Left lung (tissue), 4 donors: ENCODE measurements at regions not wholly inside any gene's neighbourhood (a gene's known extent, or its start where the extent isn't known, plus 50 kb on each side); places are given as distances from the start of the nearest gene placed in this dataset.

Experiments
- ATAC-seq: fragments of 200-7000 bp; cut with Tn5 transposase; one replicate; pipeline ENCODE4 v1.9.1; 2020; ENCODE audit warnings: moderate library complexity
- DNase-seq, 4 donors: peaks; one replicate each; pipeline ENCODE4 v3.0.0-alpha.2; 2013 to 2020
- H3K27ac ChIP-seq, 2 donors: fragments of 200-600 bp; sonication (generic) in 1 of 2; one replicate each; pipeline versions ENCODE4 v1.5.0 to v1.8.0; 2020 to 2021
- H3K27me3 ChIP-seq, 2 donors: fragments of 200-600 bp; sonication (generic) in 1 of 2; one replicate each; pipeline versions ENCODE4 v1.5.0 to v1.8.0; 2020 to 2021
- H3K36me3 ChIP-seq, 2 donors: fragments of 200-600 bp; sonication (generic) in 1 of 2; one replicate each; pipeline versions ENCODE4 v1.5.0 to v1.8.0; 2020 to 2021
- H3K4me1 ChIP-seq, 2 donors: fragments of 200-600 bp; one replicate each; pipeline ENCODE4 v1.8.0; 2021
- H3K4me3 ChIP-seq, 2 donors: fragments of 200-600 bp; sonication (generic) in 1 of 2; one replicate each; pipeline versions ENCODE4 v1.5.0 to v1.8.0; 2020 to 2021; ENCODE audit warnings: mild to moderate bottlenecking in 1 of 2
- H3K9me3 ChIP-seq, 2 donors: fragments of 200-600 bp; sonication (generic) in 1 of 2; one replicate each; pipeline versions ENCODE4 v1.5.0 to v1.8.0; 2020 to 2021
- CTCF ChIP-seq, 2 donors: fragments of 200-600 bp; sonication (generic) in 1 of 2; IDR thresholded peaks; one replicate each; pipeline versions ENCODE4 v1.5.0 to v1.8.0; 2021; ENCODE audit warnings: antibody characterized with exemption in 2 of 2
- intact Hi-C, 2 donors: fragments of 100-400 bp; cut with DNase I; formaldehyde crosslinking; loops; one replicate each; pipeline versions ENCODE4 v1.11.2 to v1.14.2; 2022
- donor health status: DM: no; HTN: yes; CAD: no.
- donor health status: DM: no; HTN: no; CAD: no.

GRCh38 chr21:17089091-17089491 lies 423.8 kb upstream of the CXADR start:
- peaks cover 0 to 7% of the 10 kb centered on the region in 2 donors for H3K9me3 ChIP-seq
- H3K4me3 ChIP-seq: no peak overlapping the region
- H3K4me1 ChIP-seq: no peaks in the 10 kb centered on the region
- peak in 2 of 4 donors; percentile 24 to 27 for DNase-seq
- H3K27me3 ChIP-seq: no peaks in the 10 kb centered on the region
- intact Hi-C loops: no loop called here
- TF ChIP-seq CTCF (IDR thresholded peaks at IDR 0.05): no peak
- H3K27ac ChIP-seq: no peak overlapping the region
- H3K36me3 ChIP-seq: no peaks in the 10 kb centered on the region
- no peak for ATAC-seq

DNA sequence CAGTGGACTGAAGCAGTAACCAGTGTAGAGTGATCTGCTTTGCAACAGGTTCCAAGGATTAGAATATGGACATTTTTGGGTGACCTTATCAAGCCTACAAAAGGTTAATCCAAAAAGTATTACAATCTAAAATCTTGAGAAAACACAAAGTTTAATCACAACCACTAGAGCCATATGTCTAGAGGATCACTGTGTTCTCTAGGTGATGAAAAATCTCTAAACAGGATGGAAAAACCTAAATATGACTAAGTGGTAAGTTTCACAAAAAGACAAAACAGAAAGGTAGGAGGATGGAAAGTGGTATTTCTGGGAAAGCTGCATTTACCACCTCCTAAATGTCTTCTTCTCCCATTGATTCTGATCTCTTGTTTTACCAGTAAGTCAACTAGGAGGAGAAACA lies 411.1 kb upstream of the CXADR start:
- Histone ChIP-seq H3K27ac (no peak overlapping the region), H3K4me1 (no peaks in the 10 kb centered on the region), H3K4me3 (no peak overlapping the region), H3K27me3 (no peaks in the 10 kb centered on the region), H3K9me3 (peaks cover 0 to 40% of the 10 kb centered on the region in 2 donors), H3K36me3 (no peaks in the 10 kb centered on the region)
- DNase-seq (no peak), ATAC-seq (no peak)
- no peak for TF ChIP-seq CTCF (IDR thresholded peaks at IDR 0.05)
- intact Hi-C loops: no loop called here

GRCh38 chr21:17105932-17106331 lies 406.9 kb upstream of the CXADR start:
- no peaks in the 10 kb centered on the region for H3K27me3 ChIP-seq
- H3K4me3 ChIP-seq: no peak overlapping the region
- H3K36me3 ChIP-seq: no peaks in the 10 kb centered on the region
- peaks cover 0 to 50% of the 10 kb centered on the region in 2 donors for H3K9me3 ChIP-seq
- DNase-seq: no peak
- H3K27ac ChIP-seq: no peak overlapping the region
- intact Hi-C loops: no loop called here
- H3K4me1 ChIP-seq: no peaks in the 10 kb centered on the region
- ATAC-seq: no peak
- TF ChIP-seq CTCF (IDR thresholded peaks at IDR 0.05): no peak

GRCh38 chr21:17114045-17114444 lies 398.8 kb upstream of the CXADR start:
- Histone ChIP-seq H3K27me3 (no peaks in the 10 kb centered on the region), H3K27ac (no peak overlapping the region), H3K4me3 (no peak overlapping the region), H3K4me1 (no peaks in the 10 kb centered on the region), H3K9me3 (peaks cover 0 to 7% of the 10 kb centered on the region in 2 donors), H3K36me3 (no peaks in the 10 kb centered on the region)
- ATAC-seq: no peak
- no peak for TF ChIP-seq CTCF (IDR thresholded peaks at IDR 0.05)
- DNase-seq: no peak
- intact Hi-C loops: no loop called here

DNA sequence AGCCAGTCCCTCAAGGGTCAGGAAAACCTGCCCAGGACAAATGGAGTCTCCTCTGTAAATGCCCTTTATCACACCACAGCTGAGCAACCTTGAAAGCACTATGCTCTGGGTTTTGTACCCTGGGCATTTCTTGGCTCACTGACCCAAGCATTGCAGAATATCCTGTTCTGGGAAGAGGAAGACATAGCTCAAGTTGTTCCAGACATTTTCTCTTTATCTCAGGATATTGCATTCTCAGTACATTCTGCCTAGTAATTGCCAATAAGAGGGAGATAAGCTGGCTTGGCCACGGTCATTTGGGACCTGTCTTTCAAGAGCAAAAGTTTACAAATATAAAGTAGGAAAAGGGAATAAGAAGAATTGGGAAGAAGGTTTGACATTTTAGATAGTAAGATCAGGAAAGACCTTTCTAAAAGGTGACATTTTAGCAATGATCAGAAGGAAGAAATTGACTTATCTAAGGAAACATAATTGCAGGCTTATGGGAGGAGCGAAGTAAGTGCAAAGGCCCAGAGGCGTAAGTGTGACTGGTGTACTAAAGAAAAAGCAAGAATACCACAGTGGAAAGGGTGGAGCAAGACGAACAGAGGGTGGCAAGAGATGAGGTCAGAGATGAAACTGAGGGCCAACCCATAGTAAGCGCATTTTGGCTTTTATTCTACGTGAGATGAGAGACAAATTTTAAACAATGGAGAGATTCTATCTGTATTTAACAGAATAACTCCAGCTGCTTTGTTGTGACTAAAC lies 394.0 kb upstream of the CXADR start:
- H3K27me3 ChIP-seq: no peaks in the 10 kb centered on the region
- no peaks in the 10 kb centered on the region for H3K4me1 ChIP-seq
- DNase-seq (no peak), ATAC-seq (no peak)
- H3K9me3 ChIP-seq: peaks cover 0 to 2% of the 10 kb centered on the region in 2 donors
- H3K36me3 ChIP-seq: no peaks in the 10 kb centered on the region
- intact Hi-C loops: no loop called here
- H3K4me3 ChIP-seq: no peak overlapping the region
- H3K27ac ChIP-seq: no peak overlapping the region
- TF ChIP-seq CTCF (IDR thresholded peaks at IDR 0.05): no peak
